Memory B cell (primary cell): ENCODE measurements at regions not wholly inside any gene's neighbourhood (a gene's known extent, or its start where the extent isn't known, plus 50 kb on each side); places are given as distances from the start of the nearest gene placed in this dataset.

ENCODE experiments used
- ATAC-seq: fragments of 150-1000 bp; cut with Tn5 transposase; 2 replicates; pipeline ENCODE4 v1.10.0; 2021; ENCODE audit warnings: low read depth, mild to moderate bottlenecking, moderate library complexity
- DNase-seq, 2 donors: peaks; one replicate each; pipeline ENCODE4 v3.0.0; 2022; ENCODE audit warnings: low spot score in 2 of 2
- H3K27ac Mint-ChIP-seq: one replicate; pipeline ENCODE4 v1.8.0; 2022; ENCODE audit warnings: mild to moderate bottlenecking, moderate library complexity, mixed read lengths
- H3K27me3 Mint-ChIP-seq: one replicate; pipeline ENCODE4 v1.8.0; 2022; ENCODE audit warnings: mixed read lengths
- H3K36me3 Mint-ChIP-seq: one replicate; pipeline ENCODE4 v1.8.0; 2022; ENCODE audit warnings: mild to moderate bottlenecking, mixed read lengths
- H3K4me1 Mint-ChIP-seq: one replicate; pipeline ENCODE4 v1.8.0; 2022; ENCODE audit warnings: mixed read lengths
- H3K4me3 Mint-ChIP-seq: one replicate; pipeline ENCODE4 v1.8.0; 2022; ENCODE audit warnings: mild to moderate bottlenecking, moderate library complexity, mixed read lengths
- H3K9me3 Mint-ChIP-seq: one replicate; pipeline ENCODE4 v1.8.0; 2022; ENCODE audit warnings: mixed read lengths

DNA sequence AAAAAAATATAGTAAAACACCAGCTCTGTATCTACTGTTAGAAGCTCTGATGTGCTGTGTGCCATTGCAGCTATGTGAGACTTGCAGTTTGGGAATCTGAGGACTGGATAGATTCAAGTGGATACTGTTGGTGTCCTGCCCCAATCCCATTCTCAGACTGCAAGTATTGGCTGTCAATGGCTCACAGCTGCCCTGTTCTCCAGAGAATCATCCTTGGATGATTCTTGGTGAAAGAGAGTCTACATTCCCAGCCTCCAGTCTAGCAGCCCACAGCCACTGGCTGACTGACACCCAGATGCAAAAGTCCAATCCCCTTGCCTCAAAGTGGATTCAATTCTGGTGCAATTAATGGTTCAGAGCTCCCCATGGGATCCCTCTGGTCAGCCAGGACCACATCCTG, 206.1 kb upstream of the MTNR1B start:
- DNase-seq, result no peak
- Mint-ChIP-seq H3K36me3 (no peaks in the 10 kb centered on the region), H3K27ac (no peak overlapping the region), H3K27me3 (peaks cover 6% of the 10 kb centered on the region), H3K9me3 (peaks cover 4% of the 10 kb centered on the region), H3K4me1 (no peaks in the 10 kb centered on the region), H3K4me3 (no peak overlapping the region)
- no peak for ATAC-seq

DNA sequence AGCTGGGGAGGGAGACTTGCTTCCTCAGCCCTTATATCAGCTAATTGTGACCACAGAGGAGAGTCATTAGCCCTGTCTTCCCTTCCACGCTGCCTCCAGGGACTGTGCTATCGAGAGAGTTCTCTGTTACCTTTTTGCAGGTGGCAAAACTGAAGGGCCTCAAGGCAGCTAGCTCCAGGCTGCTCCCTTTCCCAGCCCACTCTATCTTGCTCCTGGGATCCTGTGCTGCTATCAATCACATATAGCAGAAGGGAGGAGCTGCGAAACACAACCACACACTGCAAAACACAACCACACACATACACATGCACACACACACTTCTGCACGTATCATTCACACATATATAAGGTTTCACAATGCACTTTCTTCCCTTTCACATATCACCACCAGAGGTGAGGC, 205.3 kb upstream of the MTNR1B start:
- Mint-ChIP-seq H3K4me3 (no peak overlapping the region), H3K4me1 (no peaks in the 10 kb centered on the region), H3K36me3 (no peaks in the 10 kb centered on the region), H3K9me3 (peaks cover 2% of the 10 kb centered on the region), H3K27ac (no peak overlapping the region), H3K27me3 (peaks cover 8% of the 10 kb centered on the region)
- ATAC-seq (no peak), DNase-seq (no peak)

DNA sequence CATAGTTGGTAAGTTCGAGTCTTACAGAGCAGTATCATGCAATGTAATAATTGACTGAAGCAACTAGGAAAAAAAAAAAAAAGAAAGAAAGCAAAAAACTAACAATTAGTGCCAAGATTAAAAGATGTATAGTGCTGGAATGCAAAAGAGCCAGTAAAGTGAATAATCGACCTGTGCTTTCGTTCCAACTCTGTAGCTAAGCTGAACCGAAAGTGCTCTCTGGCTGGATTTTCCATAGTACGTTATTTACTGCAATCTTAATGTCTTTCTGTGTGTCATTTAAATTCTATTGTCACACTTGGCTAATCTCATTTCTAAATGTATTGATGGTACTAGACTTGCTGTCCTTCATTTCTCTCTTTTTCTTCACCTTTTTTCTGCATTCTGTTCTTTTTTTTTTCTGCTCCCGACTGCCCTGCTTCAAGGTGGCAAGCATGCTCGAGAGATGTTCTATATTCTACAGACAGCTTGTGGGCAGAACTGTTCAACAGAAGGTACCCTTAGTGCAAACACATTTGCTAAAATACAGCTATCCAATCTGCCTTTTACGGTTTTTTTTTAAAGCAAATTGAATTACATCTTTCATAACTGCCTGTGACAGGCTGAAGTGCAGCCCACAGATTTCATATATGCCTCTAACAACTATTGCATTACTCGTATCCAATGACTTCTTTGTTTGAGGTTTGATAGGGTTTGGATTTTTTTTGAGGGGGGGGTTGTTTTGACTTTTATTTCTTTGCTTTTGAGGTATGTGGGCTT, 204.2 kb upstream of the MTNR1B start:
- no peak overlapping the region for H3K27ac Mint-ChIP-seq
- peaks cover 9% of the 10 kb centered on the region for H3K27me3 Mint-ChIP-seq
- ATAC-seq, result no peak
- no peaks in the 10 kb centered on the region for H3K36me3 Mint-ChIP-seq
- no peaks in the 10 kb centered on the region for H3K4me1 Mint-ChIP-seq
- no peak for DNase-seq
- peaks cover 2% of the 10 kb centered on the region for H3K9me3 Mint-ChIP-seq
- H3K4me3 Mint-ChIP-seq, result no peak overlapping the region

DNA sequence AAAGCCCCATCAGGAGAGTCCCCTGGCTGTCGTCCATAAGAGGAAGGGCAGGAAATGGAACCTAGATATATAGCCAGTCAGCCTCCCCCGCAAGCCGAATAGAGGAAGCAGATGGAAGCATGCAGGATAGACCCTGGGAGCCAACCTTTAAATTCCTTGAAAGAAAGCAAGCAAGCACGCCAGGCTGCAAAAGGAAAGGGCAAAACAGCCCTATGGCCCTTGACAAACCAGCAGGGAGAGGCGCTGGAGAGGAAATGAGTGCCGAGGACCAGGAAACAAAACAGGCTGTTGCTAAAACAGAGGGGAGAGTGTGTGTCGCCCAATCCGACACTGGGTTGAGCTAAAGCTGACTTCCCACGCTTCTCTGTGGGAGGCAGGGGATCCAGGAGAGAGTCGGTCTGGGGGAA, 203.5 kb upstream of the MTNR1B start:
- no peak overlapping the region for H3K4me3 Mint-ChIP-seq
- no peaks in the 10 kb centered on the region for H3K36me3 Mint-ChIP-seq
- H3K9me3 Mint-ChIP-seq, result peaks cover 2% of the 10 kb centered on the region
- DNase-seq, result no peak
- no peaks in the 10 kb centered on the region for H3K4me1 Mint-ChIP-seq
- ATAC-seq, result no peak
- no peak overlapping the region for H3K27ac Mint-ChIP-seq
- peaks cover 10% of the 10 kb centered on the region for H3K27me3 Mint-ChIP-seq

DNA sequence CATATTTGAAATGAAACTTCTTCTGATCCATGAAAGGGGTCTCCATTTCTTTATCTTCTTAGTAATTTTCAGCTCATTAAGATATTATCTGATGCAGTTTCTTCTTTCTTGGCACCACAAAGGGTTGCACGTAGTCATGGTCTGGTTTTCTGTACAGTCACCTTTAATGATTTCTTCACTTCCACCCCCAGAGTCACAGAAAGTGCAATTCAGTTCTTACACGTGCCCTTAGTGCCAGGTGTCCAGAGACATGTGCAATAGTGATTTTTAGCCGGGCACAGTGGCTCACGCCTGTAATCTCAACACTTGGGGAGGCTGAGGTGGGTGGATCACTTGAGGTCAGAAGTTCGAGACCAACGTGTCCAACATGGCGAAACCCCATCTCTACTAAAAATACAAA, 202.8 kb upstream of the MTNR1B start:
- H3K4me3 Mint-ChIP-seq, result no peak overlapping the region
- no peak overlapping the region for H3K27ac Mint-ChIP-seq
- peaks cover 12% of the 10 kb centered on the region for H3K27me3 Mint-ChIP-seq
- no peaks in the 10 kb centered on the region for H3K4me1 Mint-ChIP-seq
- no peaks in the 10 kb centered on the region for H3K36me3 Mint-ChIP-seq
- ATAC-seq (no peak), DNase-seq (no peak)
- peaks cover 2% of the 10 kb centered on the region for H3K9me3 Mint-ChIP-seq

DNA sequence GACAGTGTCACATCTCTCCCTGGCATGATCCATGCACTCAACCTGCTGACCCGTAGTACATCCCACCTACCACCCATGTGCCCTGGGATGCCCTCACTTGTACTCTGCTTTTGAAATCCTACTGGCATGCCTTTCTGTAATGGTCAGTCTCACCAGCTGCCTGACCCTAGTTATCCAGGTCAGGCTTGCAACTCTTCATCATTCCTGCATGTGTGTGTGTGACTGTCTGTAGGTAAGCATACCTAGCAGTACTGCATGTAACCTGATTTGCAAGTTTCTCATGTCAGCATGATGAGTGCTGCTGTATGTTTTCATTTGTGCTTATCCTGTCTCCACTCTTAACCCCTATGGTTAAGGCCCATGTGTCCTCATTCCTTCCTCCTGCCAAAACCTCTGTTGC, 202.0 kb upstream of the MTNR1B start:
- Mint-ChIP-seq H3K9me3 (peaks cover 2% of the 10 kb centered on the region), H3K27ac (no peak overlapping the region), H3K36me3 (no peaks in the 10 kb centered on the region), H3K4me1 (no peaks in the 10 kb centered on the region), H3K4me3 (no peak overlapping the region), H3K27me3 (peaks cover 12% of the 10 kb centered on the region)
- no peak for ATAC-seq
- DNase-seq, result no peak

DNA sequence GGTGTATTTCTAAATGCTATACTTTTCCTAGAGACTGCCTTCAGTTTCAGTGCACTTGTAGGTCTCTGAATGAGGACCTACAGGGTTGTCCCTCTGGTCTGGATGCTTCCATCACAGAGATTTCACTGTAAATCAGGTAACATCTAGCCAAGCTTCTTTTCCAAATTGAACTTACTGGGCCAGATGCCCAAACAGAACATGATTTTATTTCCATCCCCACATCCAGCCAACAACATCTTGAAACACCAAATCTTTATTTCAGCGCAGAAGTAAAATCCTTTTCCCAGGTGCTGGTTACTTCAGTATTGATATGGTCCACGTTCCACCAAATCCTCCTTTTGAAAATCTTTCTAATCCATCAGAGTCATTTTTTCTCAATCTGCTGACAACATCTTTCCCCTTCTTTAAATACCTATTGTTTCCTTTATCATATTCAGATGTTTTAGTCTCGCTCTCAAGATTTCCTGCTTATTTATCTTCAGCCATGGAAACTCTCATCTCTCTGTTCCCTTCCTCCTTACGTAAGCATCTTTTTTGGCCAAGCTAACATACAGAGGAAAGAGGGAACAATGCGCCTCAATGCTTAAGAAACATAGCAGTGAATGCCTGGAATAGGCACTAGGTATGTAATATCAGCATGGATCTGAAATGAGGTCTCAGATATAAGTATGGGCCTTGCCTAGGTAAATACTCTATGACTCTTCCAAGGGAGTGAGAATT, 201.2 kb upstream of the MTNR1B start:
- ATAC-seq, result no peak
- Mint-ChIP-seq H3K9me3 (peaks cover 2% of the 10 kb centered on the region), H3K4me1 (no peaks in the 10 kb centered on the region), H3K27ac (no peak overlapping the region), H3K36me3 (no peaks in the 10 kb centered on the region), H3K27me3 (peaks cover 12% of the 10 kb centered on the region), H3K4me3 (no peak overlapping the region)
- DNase-seq, result no peak

DNA sequence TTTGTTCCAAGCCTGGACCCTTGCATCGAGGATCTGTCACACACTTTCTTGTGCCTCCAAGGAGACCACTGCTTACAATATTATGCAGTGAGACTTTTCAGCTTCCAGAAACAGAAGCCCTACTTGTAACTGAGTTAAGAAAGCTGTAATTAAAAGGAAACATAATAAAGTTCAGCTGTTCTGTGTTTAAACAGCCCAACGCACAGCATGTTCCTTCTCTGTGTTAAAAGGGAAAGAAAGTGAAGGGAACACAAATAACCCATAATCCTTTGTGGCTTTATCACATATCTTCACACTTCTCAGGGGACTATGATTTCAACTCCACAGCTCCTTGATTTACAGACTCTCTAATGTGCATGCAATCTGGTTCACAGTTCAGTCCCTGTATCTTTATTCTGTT, 200.3 kb upstream of the MTNR1B start:
- Mint-ChIP-seq H3K4me1 (no peaks in the 10 kb centered on the region), H3K9me3 (peaks cover 2% of the 10 kb centered on the region)
- ATAC-seq, result no peak

DNA sequence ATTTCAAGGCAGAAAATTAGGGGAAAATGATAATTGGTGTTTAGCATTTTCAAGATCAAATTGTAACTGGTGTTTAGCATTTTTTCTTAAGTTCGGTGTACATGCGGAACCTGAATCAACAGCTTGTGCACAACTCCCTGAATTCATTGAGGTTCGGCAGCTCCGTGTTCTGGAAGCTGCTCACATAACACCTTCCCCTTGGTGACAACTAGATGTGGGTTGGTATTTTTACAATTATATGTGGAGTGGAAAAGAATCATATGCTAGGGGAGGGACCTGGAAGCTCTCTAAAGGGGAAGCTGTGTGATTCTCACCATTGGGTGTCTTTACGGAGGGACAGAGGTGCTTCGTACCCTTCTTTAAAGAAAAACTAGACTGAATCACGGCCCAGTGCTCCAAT, 199.0 kb upstream of the MTNR1B start:
- peaks cover 12% of the 10 kb centered on the region for H3K27me3 Mint-ChIP-seq
- no peak overlapping the region for H3K4me3 Mint-ChIP-seq
- no peaks in the 10 kb centered on the region for H3K4me1 Mint-ChIP-seq
- DNase-seq (no peak), ATAC-seq (no peak)
- no peak overlapping the region for H3K27ac Mint-ChIP-seq
- no peaks in the 10 kb centered on the region for H3K36me3 Mint-ChIP-seq
- H3K9me3 Mint-ChIP-seq, result peaks cover 2% of the 10 kb centered on the region

More for the DNA sequence above, 200.3 kb upstream of the MTNR1B start:
- Mint-ChIP-seq H3K27me3 (peaks cover 12% of the 10 kb centered on the region), H3K36me3 (no peaks in the 10 kb centered on the region), H3K27ac (no peak overlapping the region), H3K4me3 (no peak overlapping the region)
- no peak for DNase-seq

DNA sequence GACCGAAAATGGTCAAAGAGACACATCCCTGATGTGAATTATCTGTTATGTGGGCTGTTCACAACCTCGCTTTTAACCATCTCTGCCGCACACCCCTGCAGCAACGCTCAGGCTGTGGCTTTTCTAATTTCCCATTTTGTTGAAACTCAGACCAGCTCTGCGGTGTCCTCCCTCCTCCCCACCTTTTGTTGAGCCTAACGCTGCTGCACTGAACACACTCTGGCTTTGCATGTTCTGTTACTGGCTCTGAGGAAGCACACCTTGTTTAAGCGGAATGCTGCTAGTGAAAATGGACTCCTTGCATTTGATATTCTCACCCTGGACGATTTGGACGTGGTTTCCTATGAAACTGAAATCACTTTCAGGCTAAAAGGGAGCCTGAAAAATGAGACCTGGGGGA, 198.5 kb upstream of the MTNR1B start:
- no peak overlapping the region for H3K4me3 Mint-ChIP-seq
- DNase-seq (no peak), ATAC-seq (no peak)
- no peak overlapping the region for H3K27ac Mint-ChIP-seq
- no peaks in the 10 kb centered on the region for H3K4me1 Mint-ChIP-seq
- peaks cover 2% of the 10 kb centered on the region for H3K9me3 Mint-ChIP-seq
- peaks cover 12% of the 10 kb centered on the region for H3K27me3 Mint-ChIP-seq
- H3K36me3 Mint-ChIP-seq, result no peaks in the 10 kb centered on the region

DNA sequence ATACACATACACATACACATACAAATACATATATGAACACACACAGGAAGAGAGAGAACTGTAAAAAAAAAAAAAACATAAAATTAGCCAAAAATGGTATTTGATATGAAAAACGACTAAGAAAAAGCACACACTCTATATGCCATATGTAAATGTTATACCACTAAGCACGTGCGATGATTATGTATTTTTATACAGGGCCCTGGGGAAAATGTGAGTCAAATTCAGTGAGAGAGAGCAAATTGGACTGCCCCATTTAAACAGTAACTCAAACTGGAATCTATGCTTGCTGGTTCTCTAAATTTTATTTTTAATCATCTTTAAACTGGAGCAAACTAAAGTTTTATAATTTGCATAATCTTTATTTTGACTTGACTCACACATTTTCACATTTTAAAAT, 197.8 kb upstream of the MTNR1B start:
- H3K4me1 Mint-ChIP-seq, result no peaks in the 10 kb centered on the region
- H3K36me3 Mint-ChIP-seq, result no peaks in the 10 kb centered on the region
- peaks cover 12% of the 10 kb centered on the region for H3K27me3 Mint-ChIP-seq
- H3K4me3 Mint-ChIP-seq, result no peak overlapping the region
- no peak overlapping the region for H3K27ac Mint-ChIP-seq
- DNase-seq (no peak), ATAC-seq (no peak)
- H3K9me3 Mint-ChIP-seq, result peaks cover 2% of the 10 kb centered on the region

DNA sequence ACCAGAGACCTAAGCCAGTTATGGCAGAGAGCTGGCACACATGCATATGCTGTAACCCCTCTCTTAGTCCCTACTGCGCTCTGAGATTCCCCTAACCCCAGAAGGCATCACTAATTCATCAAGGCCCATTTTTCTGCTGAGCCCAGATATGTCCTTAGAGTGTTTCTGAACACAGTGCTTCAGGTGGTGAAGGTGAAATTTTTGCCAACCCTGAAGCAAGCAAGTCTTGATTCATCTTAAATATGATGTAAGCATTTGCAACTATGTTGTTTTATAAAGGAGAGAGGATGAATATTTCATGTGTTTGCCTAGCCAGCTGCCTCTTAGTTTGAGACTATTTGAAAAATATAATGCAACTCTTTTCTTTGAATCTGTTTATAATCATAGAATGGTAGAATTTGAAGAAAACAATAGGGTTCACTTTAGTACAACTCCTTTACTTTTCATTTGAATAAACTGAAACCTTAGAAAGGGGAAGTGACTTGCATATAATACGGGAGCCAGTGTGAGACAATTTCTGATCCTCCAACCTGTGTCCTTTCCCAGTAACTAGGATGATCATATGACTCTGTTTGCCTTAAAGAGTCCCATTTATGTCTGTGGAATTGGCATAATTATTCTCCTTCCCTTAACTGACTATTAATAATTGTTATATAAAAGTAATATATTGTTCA, 194.3 kb upstream of the MTNR1B start:
- Mint-ChIP-seq H3K4me3 (no peak overlapping the region), H3K27me3 (peaks cover 3% of the 10 kb centered on the region), H3K27ac (no peak overlapping the region), H3K4me1 (no peaks in the 10 kb centered on the region), H3K36me3 (no peaks in the 10 kb centered on the region), H3K9me3 (no peaks in the 10 kb centered on the region)
- ATAC-seq (no peak), DNase-seq (no peak)

DNA sequence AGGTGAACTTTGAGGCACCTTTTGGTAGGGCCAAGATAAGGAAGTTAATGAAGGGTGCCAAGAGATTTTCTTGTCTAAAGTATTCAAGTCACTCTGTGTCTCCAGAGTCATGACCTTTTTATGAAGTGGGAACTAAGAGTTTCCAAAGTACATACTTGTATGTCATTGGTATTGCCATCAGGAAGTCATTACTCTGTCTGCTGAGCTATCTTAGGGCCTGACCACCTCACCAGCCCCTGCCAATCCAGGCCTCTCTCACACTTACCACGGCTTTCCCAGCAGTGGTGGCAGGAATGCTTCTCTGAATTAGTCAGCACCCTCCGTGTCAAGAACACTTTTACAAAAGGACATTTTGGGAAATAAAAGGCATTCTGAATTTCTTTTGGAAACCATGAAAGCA, 192.8 kb upstream of the MTNR1B start:
- no peaks in the 10 kb centered on the region for H3K27me3 Mint-ChIP-seq
- no peak overlapping the region for H3K27ac Mint-ChIP-seq
- DNase-seq, result no peak
- H3K4me3 Mint-ChIP-seq, result no peak overlapping the region
- no peak for ATAC-seq
- H3K9me3 Mint-ChIP-seq, result no peaks in the 10 kb centered on the region
- H3K36me3 Mint-ChIP-seq, result no peaks in the 10 kb centered on the region
- H3K4me1 Mint-ChIP-seq, result no peaks in the 10 kb centered on the region

DNA sequence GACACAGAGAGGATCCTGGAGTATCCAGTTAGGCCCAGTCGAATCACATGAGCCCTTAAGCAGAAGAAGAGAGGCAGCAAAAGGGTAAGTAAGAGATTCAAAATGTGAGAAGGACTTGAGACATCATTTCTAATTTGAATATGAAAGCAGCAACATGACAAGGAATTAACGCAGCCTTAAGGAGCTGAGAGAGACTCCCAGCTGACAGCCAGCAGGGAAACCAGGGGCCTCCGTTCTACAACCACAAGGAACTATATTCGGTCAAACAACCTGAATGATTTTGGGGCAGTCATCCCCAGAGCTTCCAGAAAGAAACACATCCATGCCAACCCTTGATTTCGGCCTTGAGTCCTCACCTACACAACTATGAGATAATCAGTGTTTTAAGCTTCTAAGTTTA, 189.7 kb upstream of the MTNR1B start:
- Mint-ChIP-seq H3K27ac (no peak overlapping the region), H3K9me3 (no peaks in the 10 kb centered on the region), H3K27me3 (no peaks in the 10 kb centered on the region), H3K36me3 (no peaks in the 10 kb centered on the region), H3K4me3 (no peak overlapping the region), H3K4me1 (no peaks in the 10 kb centered on the region)
- DNase-seq (no peak), ATAC-seq (no peak)
